GM21381 (cell line): ENCODE measurements at regions not wholly inside any gene's neighbourhood (a gene's known extent, or its start where the extent isn't known, plus 50 kb on each side); places are given as distances from the start of the nearest gene placed in this dataset.

ENCODE experiments used
- ATAC-seq: cut with Tn5 transposase; IDR thresholded peaks from one replicate; pipeline ENCODE4 v1.9.1; 2021; ENCODE audit warnings: mild to moderate bottlenecking, moderate library complexity; ENCODE audit not compliant: unreplicated experiment

DNA sequence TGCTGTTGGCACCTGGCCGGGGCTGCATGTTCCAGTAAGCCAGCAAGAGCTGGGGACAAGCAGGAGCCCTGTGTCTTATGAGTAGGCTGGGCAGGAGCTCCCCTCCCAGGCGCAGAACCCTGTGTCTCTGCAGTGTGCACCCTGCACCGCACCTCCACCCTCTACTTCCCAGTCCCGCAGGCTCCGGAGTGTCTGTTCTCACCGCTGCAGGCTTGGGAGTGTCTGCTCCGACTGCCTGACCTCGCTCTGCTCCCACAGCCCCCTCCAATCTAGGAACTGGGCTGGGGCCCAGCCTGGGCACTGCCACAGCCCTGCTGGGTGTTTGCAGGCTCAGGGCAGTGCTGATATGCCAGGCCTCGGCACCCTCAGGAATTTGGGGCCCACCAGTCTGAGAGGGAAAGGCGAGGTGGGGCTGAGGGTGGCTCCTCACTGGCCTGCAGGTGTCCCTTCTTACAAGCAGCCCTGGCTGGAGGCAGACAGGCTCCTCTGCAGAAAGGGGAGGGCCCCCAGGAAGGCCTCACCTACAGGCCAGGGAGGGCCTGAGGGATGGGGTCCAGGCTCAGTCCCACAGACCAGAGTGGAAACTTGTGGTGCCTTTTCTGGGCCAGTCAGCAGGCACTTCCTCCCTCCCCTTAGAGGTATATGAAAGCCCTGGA is 871.6 kb upstream of the GJE1 start:
- ATAC-seq = no peak

DNA sequence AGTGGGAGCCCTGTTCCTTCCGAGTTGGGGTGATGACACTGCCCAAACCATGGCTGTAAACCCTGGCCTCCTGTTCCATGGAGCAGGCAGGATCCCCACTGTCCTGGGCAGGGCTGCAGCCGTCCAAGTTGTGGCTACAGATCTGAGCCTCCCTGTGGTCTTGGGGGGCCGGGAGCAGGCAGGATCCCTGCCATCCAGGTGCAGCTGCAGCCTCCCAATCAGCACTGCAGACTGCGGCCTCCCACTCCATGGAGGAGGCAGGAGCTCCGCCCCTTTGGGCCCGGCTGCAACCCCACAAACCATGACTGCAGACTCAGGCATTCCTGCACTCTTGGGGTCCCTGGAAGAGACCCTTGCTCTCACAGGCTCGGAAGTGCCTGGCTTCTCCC is 872.1 kb upstream of the GJE1 start:
- ATAC-seq = no peak

DNA sequence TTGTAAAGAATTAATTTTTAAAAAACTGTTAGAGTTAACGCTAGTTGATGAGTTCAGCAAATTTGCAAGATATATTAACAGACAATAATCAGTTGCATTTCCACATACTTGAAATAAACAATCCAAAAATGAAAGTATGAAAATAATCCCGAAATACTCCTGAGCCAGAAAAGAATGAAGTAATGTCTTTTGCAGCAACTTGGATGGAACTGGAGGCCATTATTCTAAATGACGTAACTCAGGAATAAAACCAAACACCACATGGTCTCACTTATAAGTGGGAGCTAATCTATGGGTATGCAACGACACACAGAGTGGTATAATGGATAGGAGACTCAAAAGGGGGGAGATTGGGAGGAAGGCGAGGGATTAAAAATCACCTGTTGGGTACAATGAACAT is 872.9 kb upstream of the GJE1 start:
- ATAC-seq = no peak

DNA sequence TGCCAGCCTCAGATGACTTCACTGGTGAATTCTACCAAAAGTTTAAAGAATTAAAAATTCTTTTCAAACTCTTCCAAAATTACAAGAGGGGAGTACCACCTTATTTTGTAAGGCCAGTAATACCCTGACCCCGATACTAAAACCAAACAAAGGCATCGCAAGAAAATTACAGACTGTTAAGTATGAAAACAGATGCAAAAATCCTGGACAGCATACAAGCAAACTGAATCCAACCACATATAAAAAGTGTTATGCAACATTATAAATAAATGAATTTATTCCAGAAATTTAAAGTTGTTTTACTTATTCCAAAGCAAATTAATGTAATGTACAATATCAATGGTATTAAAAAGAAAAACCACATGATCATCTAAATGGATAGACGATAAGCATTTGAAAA is 873.6 kb upstream of the GJE1 start:
- no peak for ATAC-seq

DNA sequence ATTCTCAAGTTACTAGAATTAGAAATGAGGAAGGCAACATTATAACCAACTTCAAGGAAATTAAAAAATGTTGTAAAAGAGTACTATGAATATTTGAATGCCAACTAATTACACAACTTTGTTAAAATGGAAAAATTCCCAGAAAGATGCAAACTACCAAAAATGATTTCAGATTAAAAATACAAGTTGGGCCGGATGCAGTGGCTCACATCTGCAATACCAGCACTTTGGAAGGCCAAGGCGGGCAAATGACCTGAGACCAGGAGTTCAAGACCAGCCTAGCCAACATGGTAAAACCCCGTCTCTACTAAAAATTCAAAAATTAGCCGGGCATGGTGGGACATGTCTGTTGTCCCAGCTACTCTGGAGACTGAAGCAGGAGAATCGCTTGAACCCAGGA is 874.2 kb upstream of the GJE1 start:
- no peak for ATAC-seq

DNA sequence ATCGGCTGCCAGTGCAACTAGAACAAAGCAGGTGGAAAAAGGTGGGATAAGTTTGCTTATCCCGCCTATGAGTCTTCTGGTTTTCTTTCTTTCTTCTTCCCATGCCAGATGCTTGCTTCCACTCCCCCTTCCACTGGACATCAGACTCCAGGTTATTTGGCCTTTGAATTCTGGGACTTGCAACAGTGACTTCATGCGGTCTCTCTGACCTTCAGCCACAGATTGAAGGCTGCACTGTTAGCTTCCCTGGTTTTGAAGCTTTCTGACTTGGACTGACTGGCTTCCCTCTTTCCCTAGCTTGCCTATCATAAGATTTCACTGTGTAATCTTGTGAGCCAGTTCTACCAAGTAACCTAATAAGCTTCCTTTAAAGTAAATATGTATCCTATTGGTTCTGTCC is 878.4 kb upstream of the GJE1 start:
- ATAC-seq = no peak

DNA sequence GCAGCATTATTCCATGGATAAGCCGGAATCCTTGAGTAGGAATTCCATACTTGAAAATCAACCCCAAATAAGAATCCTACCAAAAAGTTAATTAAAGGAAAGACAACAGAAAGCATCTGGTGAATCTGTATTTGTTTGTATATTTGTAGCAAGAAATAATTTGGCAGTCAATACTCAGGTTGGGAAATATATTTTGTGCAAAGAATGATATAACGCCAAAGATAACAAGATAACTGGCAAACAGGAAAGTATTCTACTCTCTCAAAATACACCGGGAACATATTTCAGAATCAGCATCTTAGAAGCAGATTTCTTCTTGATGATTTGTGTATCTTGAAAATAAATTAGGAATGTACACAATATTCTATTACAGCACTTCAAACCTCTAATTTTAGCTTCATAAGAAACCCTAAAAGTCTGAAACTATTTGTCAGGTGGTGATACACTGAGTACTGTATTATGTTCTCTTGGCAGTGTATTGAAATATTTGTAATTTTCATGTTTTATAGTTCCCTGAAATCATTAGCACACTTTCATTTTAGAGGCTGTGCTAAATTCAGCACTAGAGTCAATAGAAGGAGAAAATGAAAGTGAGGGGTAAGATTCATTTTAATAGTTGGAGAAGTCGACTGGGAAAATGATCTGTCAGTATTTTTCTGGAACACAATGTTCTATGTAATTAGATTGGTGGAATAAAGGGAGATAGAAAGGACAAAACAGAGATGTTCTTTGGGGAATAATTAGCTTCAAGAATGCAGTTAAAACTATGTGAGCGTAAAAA is 879.7 kb upstream of the GJE1 start:
- ATAC-seq = no peak

DNA sequence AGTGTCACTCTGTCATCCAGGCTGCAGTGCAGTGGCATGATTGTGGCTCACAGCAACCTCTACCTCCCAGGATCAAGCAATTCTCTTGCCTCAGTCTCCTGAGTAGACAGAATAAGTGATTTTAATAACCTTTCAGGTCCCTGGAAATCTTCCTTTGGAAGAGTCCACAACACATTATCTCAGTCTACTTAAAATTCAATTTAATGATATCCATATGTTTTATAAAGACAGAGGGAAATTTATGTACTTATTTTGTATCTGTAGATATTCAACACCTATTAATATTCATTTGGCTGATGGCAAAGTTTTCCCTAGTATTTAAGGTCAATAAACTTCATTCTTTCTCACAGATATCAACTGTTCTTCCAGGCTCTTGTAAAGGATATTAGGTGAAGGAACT is 881.4 kb upstream of the GJE1 start:
- no peak for ATAC-seq

DNA sequence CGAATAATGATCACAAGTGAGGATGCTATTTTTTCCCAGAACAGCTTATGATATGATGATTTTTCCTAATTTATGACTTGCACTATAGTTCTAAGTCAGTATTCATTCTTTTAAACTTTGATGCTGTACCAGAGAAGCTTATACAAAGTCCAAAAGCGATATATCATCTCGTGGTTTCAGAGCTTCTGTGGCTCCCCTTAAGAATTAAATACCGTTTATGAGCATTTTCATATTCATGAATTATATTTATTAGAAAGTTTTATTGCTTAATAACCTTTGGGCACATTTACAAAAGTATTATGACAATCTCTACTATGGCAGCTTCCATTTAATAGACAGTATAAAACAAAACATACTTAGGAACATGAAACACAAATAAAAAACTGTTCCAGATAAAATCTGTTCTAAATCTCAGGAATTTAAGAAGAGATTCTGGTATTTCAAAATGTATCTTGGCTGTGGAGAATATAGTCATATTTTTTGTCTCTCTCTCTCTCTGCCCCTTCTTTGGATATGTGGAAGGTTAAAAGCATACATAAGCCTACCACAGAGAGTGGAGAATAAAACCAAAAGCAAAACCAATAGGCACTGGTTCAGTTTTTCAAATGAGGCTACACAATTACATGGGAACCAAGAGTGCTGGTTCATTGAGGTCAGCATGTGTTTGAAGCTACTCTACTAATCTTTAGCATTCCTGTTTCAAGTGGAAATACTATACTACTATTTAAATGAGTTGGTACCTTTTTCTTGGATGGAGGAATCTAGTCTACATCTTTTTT is 884.5 kb upstream of the GJE1 start:
- peak; percentile 73 for ATAC-seq

DNA sequence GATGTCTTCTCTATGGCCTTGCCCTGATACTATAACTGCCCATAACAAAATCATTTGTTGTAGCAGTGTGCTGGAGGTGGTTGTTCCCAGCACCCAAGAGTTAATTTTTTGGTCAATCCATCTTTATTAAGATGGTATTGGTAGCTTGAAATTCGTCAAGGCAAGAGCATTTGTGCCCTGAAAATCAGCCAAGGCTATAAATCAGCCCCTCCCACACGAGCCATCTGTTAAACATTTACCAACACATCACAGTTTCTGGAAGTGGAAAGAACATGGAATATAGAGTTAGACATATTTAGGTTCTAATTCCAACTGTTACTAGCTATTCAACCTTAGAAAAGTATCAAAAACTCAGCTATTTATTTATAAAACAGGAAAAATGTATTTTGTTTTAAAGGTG is 888.4 kb upstream of the GJE1 start:
- no peak for ATAC-seq

DNA sequence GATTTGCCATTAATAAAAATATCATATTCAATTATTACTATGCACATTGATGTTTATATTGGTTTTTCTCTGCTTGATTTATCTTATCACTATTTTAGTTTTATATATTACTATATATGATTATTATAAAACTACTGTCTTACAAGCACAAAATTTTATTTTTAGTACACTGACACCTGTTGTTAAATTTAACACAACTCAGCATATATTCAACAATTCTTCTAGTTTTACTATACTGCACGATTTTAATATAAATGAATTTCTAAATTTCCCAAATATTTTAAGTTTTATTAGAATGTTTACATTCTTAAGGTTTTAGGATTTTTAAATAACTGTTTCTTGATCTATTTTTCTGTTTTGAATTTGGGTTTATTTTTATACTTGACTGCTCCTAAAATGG is 889.8 kb upstream of the GJE1 start:
- ATAC-seq = no peak

DNA sequence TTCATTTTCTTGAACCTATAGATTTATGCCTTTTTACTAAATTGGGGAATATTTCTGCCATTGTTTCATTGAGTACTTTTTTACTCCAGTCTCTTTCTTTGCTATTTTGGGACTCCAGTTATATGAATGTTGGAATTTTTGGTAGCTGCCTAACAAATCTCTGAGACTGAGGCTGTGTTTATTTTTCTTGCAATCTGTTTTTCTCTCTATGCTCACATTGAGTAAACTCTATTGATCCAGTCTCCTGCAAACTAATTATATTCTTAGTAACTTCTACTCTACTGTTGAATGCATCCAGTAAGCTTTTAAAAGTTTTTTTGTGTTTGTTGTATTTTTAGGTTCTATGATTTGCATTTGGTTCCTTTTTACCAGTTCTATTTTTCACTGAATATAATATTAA is 903.4 kb upstream of the GJE1 start:
- ATAC-seq = no peak

DNA sequence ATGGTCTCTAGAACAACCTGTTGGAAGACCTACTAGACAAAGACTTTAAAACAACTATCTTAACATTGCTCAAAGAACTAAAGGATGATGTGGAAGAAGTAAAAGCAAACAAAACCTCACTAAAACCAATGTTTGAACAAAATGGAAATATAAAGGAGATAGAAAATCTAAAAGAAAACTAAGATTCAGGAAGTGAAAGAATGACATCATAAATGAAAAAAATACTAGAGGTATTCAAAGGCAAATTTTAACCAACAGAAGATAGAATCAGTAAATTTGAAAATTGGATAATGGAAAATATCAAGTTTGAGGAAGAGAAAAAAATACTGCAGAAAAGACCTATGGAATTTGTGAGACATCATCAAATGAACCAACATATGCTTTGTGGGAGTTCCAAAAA is 914.1 kb upstream of the GJE1 start:
- no peak for ATAC-seq

DNA sequence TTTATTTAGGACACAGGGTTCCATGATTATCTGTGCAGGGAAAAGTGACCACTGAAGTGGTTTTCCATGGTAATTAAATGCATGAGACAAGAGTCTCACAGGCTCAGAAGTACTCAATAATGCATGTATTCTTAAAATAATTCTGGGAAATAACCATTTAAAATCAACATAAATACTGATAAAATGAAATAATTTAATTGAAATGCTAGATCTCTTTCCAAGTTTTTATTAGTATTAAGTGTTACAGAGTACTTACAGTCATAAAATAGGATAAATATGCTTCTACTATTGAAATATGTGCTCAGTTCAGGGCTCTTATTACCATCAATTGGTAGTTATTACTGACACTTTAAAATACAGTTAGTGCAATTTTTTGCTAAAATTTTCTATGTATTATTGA is 916.0 kb upstream of the GJE1 start:
- ATAC-seq = no peak

DNA sequence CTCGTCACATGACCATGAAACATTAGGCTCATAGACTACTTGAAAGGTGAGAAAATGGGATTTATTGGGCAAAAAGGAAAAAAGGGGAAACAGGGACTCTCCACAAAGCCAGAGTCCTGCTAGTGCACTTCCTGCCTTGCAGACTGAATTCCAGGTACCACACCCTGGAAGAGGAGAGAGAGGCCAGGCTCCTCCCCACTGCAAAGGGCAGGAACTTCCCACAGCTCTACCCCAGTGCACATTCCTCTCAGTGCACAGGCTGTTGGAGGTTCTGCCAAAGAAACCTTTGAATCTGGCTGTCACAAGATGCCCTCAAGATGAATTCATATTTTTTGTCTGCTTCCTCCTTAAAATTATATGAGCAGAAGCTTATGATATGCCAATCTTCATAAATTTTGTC is 920.4 kb upstream of the GJE1 start:
- ATAC-seq = no peak

DNA sequence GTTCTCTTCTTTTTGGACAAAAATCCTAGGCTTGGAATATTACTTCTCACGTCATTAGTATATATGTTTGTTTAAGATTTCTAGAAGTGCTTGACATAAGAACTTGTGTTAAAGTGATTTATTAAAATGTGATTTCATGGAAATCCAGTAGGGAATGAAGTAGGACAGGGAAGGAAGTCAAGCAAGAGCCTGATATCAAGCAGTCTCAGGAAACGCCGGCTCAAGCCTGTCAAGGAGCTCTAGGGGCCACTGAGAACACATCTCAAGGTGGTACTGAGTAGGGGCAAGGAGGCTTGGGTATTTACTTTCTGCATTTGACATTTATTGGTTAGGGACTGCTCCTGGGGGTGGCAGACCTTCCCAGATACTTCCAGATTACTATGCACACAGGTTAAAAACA is 920.9 kb upstream of the GJE1 start:
- ATAC-seq = no peak

DNA sequence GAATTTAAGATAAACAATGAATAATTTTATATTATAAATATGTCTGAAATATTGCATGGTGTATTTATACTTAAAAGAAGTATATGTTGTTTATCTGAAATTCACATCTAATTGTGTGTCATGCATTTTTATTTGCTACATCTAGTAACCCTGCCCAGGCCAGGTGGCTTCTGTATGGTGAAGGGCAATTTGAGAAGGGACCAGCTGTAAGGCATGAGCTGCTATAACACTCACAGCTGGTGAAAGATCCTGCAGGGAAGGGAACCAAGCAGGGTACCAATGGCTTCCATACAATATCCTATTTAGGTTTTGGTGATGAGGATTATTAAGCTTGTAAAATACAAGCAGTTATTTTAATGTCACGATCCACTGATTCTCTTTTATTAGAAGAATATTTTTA is 921.8 kb upstream of the GJE1 start:
- ATAC-seq = no peak

DNA sequence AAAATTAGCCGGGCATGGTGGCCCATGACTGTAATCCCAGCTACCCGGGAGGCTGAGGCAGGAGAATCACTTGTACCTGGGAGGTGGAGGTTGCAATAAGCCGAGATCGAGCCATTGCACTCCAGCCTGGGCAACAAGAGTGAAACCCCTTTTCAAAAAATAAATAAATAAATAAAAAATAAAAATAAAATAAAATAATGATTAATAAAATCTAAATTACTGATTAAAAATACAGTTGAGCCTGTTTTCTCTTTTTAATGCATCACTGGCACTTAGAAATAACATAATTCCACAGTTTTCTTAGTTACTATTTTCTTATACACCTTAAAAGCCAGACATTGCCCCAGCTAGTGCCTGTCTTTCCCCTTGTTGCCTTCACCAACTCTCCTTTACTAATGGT is 922.8 kb upstream of the GJE1 start:
- ATAC-seq = no peak

DNA sequence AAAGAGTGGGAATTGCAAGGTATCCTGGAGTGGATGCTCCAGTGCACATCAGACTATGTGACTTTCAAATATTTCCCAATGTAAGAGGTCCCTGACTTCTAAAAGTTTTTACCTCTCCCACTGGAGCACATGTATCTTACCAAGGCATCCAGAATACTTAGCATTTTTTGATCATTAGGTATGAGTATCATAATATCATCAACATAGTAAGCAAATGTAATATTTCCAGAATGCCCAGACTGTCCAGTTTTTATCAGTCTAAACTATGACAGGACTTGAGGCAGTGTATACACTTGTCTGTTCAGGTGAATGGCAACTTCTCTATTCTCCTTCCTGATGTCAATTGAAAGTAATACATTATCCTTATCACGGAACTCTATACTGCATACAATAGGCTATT is 924.6 kb upstream of the GJE1 start:
- ATAC-seq = no peak

DNA sequence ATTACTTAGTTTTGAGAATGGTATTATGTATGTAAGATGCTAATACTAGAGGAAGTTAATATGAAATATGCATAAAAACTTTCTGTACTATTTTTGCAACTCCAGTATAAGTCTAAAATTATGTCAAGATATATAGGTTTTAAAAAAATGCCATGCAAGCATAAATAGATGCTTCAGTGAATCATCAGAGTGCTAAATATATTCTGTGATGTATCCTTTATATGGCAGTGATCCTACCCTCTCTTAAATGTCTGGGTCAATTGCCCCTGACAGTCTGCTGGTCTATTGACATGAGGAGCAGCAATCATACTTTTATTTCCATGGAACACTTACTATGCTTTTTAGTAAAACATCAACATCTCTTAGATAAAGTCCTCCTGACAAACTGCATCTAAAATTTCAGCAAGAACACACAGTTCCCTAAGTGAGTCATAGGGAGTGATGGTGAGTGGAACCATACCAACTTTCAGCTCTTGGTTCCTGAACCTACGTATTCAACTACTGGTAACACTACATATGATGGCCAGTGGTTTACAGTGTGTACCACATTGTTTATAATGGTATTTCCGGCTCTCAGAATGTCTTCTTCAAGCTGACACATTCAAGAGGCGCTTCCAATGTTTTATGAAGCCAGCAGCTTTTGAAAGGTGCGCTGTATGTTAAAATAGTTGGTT is 928.7 kb upstream of the GJE1 start:
- ATAC-seq = no peak

DNA sequence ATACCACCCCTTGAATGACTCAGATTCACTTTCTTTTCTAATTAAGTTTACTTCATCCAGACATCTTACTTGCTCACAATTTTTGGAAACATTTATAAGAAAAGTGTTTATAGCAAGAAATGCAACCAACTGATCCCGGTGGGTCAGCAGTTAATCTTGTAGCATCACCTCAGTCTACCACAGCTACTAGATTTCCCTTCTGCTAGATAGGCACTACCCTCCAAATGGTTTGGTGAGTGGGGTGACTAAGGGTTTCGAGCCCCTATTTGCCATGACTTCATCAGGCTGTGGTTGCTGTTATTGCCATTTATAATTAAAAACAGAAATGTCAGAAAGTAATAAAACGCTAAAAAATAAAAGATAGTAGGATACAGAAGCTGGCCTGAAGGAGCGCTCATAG is 930.1 kb upstream of the GJE1 start:
- ATAC-seq = no peak

DNA sequence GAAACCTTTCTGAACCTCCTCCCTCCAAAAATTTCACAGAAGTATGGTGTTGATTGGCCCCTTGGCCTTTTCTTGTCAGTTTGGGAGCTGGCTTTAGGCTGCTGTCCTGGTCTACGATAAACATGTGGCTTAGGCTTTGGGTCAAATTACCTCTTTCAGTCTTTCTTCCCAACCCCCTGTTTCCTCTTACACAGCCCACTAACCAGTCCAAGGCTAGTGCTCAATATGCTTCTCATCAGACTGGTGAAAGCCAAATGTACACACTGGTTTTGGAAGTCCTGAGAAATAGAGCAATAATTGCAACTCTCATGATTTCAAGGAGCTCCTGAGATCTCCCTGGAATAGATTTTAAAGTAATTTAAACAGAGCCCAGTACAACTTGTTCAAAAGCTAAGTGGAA is 933.7 kb upstream of the GJE1 start:
- ATAC-seq = no peak
